Peyer's patch (tissue), 4 donors: ENCODE measurements at regions not wholly inside any gene's neighbourhood (a gene's known extent, or its start where the extent isn't known, plus 50 kb on each side); places are given as distances from the start of the nearest gene placed in this dataset.

Source experiments
- CTCF ChIP-seq, 6 experiments: fragments of 450-650 bp in 4 of 6; fragments of 200-600 bp in 2 of 6; sonication (generic) in 1 of 6; IDR thresholded peaks; one replicate each; pipeline ENCODE4 v1.5.1; 2017 to 2019; ENCODE audit warnings: antibody characterized with exemption in 6 of 6, mild to moderate bottlenecking in 3 of 6, moderate library complexity in 1 of 6
- POLR2A ChIP-seq, 2 donors: fragments of 450-650 bp; IDR thresholded peaks; one replicate each; pipeline ENCODE4 v1.5.1; 2017; ENCODE audit warnings: antibody characterized with exemption in 2 of 2, mild to moderate bottlenecking in 2 of 2, moderate library complexity in 2 of 2

- TF ChIP-seq CTCF (IDR thresholded peaks at IDR 0.05), result no peak
- TF ChIP-seq POLR2A (IDR thresholded peaks at IDR 0.05), result no peak
Observed at GRCh38 chr1:72827278-72827677, 544.9 kb upstream of the NEGR1 start.
